ENCODE measurements at regions not wholly inside any gene's neighbourhood (a gene's known extent, or its start where the extent isn't known, plus 50 kb on each side); places are given as distances from the start of the nearest gene placed in this dataset.

DNA sequence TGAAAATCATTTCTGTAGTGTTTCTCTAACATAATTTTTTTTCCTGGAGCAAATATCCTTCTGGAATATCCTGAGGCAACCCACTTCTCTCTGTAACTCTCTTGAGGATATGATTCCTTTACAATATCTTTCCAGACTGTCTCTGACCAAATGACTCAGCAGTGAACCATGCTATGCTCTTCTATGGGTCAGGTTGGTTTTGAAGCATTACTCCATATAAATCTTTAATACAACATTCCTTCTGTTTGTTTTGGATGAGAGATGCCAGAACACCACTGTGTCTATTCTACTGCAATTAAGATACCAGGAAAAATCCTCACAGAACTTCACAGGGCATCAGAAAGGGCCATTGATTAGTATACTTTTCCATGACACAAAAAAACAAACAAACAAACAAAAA, 626.4 kb upstream of the ZNF385D start:
- Histone ChIP-seq H3K79me2 (ENCODE audit: insufficient read depth, low read length) (no peaks in the 10 kb centered on the region), H3K4me1 (ENCODE audit: control insufficient read depth in 1 of 2, insufficient read depth in 2 of 2, low read length in 2 of 2) (no peaks in the 10 kb centered on the region), H2AFZ (ENCODE audit: low read depth, low read length, poor library complexity, severe bottlenecking) (no peak overlapping the region), H3K9me2 (ENCODE audit: insufficient read depth) (no peaks in the 10 kb centered on the region), H3K27me3 (ENCODE audit: insufficient read depth, low read length) (no peaks in the 10 kb centered on the region), H3K9me3 (ENCODE audit: control insufficient read depth in 1 of 2, insufficient read depth in 1 of 2, low read depth in 1 of 2, low read length in 2 of 2) (peaks cover 4 to 10% of the 10 kb centered on the region in 2 experiments; a peak in 2 of 4 replicates), H3K4me3 (replicated peaks in 1 of 2; ENCODE audit: low read depth in 1 of 2, low read length in 2 of 2) (no peak overlapping the region), H3K9ac (ENCODE audit: low read length) (no peak overlapping the region), H4K20me1 (ENCODE audit: insufficient read depth) (no peaks in the 10 kb centered on the region), H3K36me3 (ENCODE audit: control insufficient read depth in 1 of 2, insufficient read depth in 2 of 2, low read length in 2 of 2) (no peaks in the 10 kb centered on the region), H3K27ac (ENCODE audit: low read depth, low read length) (no peak overlapping the region), H3K4me2 (ENCODE audit: low read length) (no peak overlapping the region)
- ChIA-PET CTCF (no interaction called here), POLR2A (no interaction called here), RAD21 (ENCODE audit: low non-redundant PET in 1 of 2, low total read pairs in 2 of 2, uncharacterized antibody in 2 of 2, unreplicated experiment in 2 of 2) (no interaction called here)
- no peak for ATAC-seq
- TF ChIP-seq EZH2phosphoT487 (IDR thresholded peaks at IDR 0.05; ENCODE audit: borderline replicate concordance) (no peak), SRF (IDR thresholded peaks at IDR 0.05; ENCODE audit: low read depth) (no peak), YY1 (IDR thresholded peaks at IDR 0.05; ENCODE audit: extremely low read depth, insufficient replicate concordance, low read depth, low read length) (no peak), EZH2 (IDR thresholded peaks at IDR 0.05) (no peak), RAD21 (IDR thresholded peaks at IDR 0.05; ENCODE audit: low read depth) (no peak), SIN3A (IDR thresholded peaks at IDR 0.05; ENCODE audit: low read depth) (no peak)
- TF ChIP-seq, protein P1, sequence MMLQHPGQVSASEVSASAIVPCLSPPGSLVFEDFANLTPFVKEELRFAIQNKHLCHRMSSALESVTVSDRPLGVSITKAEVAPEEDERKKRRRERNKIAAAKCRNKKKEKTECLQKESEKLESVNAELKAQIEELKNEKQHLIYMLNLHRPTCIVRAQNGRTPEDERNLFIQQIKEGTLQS (IDR thresholded peaks at IDR 0.05), result no peak
- TF ChIP-seq, protein P2, sequence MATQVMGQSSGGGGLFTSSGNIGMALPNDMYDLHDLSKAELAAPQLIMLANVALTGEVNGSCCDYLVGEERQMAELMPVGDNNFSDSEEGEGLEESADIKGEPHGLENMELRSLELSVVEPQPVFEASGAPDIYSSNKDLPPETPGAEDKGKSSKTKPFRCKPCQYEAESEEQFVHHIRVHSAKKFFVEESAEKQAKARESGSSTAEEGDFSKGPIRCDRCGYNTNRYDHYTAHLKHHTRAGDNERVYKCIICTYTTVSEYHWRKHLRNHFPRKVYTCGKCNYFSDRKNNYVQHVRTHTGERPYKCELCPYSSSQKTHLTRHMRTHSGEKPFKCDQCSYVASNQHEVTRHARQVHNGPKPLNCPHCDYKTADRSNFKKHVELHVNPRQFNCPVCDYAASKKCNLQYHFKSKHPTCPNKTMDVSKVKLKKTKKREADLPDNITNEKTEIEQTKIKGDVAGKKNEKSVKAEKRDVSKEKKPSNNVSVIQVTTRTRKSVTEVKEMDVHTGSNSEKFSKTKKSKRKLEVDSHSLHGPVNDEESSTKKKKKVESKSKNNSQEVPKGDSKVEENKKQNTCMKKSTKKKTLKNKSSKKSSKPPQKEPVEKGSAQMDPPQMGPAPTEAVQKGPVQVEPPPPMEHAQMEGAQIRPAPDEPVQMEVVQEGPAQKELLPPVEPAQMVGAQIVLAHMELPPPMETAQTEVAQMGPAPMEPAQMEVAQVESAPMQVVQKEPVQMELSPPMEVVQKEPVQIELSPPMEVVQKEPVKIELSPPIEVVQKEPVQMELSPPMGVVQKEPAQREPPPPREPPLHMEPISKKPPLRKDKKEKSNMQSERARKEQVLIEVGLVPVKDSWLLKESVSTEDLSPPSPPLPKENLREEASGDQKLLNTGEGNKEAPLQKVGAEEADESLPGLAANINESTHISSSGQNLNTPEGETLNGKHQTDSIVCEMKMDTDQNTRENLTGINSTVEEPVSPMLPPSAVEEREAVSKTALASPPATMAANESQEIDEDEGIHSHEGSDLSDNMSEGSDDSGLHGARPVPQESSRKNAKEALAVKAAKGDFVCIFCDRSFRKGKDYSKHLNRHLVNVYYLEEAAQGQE (IDR thresholded peaks at IDR 0.05; ENCODE audit: low read depth), result no peak
- no TSS peak for BruUV-seq (replicated peaks)
- no peak for DNase-seq (ENCODE audit: low read depth, low spot score)
- intact Hi-C loops (cut with micrococcal nuclease), result no loop called here
